Superior temporal gyrus (tissue), 1 donor: ENCODE measurements at regions not wholly inside any gene's neighbourhood (a gene's known extent, or its start where the extent isn't known, plus 50 kb on each side); places are given as distances from the start of the nearest gene placed in this dataset.
"Not testable (repeated sequence)": the region's sequence is repeated elsewhere in the genome, so short reads cannot be mapped to it uniquely, and the experiment has no call there.

Experiments
- DNase-seq: peaks from one replicate; pipeline ENCODE4 v3.0.0-alpha.2; 2016; ENCODE audit errors: extremely low spot score

GRCh38 chrX:131356725-131357124, 67.6 kb upstream of the IGSF1 start:
- no peak for DNase-seq

GRCh38 chrX:131359611-131360010, 70.5 kb upstream of the IGSF1 start:
- no peak for DNase-seq

- DNase-seq = no peak
Measured at GRCh38 chrX:131365766-131366165, 76.7 kb upstream of the IGSF1 start.

- peak; percentile 29 for DNase-seq
Measured at GRCh38 chrX:131366407-131366806, 77.3 kb upstream of the IGSF1 start.

GRCh38 chrX:131388293-131388692, 99.2 kb upstream of the IGSF1 start:
- DNase-seq = no peak

- no peak for DNase-seq
Measured at GRCh38 chrX:131392666-131393065, 103.6 kb upstream of the IGSF1 start.

GRCh38 chrX:131393426-131393825, 104.3 kb upstream of the IGSF1 start:
- DNase-seq = no peak

GRCh38 chrX:131394384-131394783, 105.3 kb upstream of the IGSF1 start:
- no peak for DNase-seq

- DNase-seq = no peak
Measured at GRCh38 chrX:131397891-131398290, 108.8 kb upstream of the IGSF1 start.

- DNase-seq = no peak
Measured at GRCh38 chrX:131399678-131400428, 110.7 kb upstream of the IGSF1 start.

- no peak for DNase-seq
Measured at GRCh38 chrX:131402124-131402811, 113.2 kb upstream of the IGSF1 start.

GRCh38 chrX:131405497-131405896, 116.4 kb upstream of the IGSF1 start:
- no peak for DNase-seq

- DNase-seq = no peak
Measured at GRCh38 chrX:131424895-131425294, 119.0 kb upstream of the OR13H1 start.

- not testable (repeated sequence) for DNase-seq
Measured at GRCh38 chrX:131430465-131430864, 113.4 kb upstream of the OR13H1 start.

- no peak for DNase-seq
Measured at GRCh38 chrX:131441033-131441432, 102.8 kb upstream of the OR13H1 start.

- DNase-seq = no peak
Measured at GRCh38 chrX:131445955-131446354, 97.9 kb upstream of the OR13H1 start.

GRCh38 chrX:131461855-131462254, 82.0 kb upstream of the OR13H1 start:
- not testable (repeated sequence) for DNase-seq

- not testable (repeated sequence) for DNase-seq
Measured at GRCh38 chrX:131473809-131474208, 70.1 kb upstream of the OR13H1 start.

- DNase-seq = no peak
Measured at GRCh38 chrX:131477498-131477897, 66.4 kb upstream of the OR13H1 start.
